Spleen (tissue), 11 donors: ENCODE measurements at regions not wholly inside any gene's neighbourhood (a gene's known extent, or its start where the extent isn't known, plus 50 kb on each side); places are given as distances from the start of the nearest gene placed in this dataset.

Experiments
- DNase-seq: peaks from one replicate; pipeline ENCODE4 v3.0.0-alpha.2; 2020
- H3K27ac ChIP-seq, 8 donors: fragments of 200-600 bp; sonication (generic) in 7 of 8; 1 replicate in 4 of 8; 2 replicates in 4 of 8; pipeline versions ENCODE4 v1.5.0 to v1.8.0; 2016 to 2021; ENCODE audit warnings: inconsistent platforms in 4 of 8, mild to moderate bottlenecking in 4 of 8, moderate library complexity in 1 of 8
- H3K27me3 ChIP-seq, 7 donors: fragments of 200-600 bp; sonication (generic) in 6 of 7; replicated peaks in 1 of 7; 1 replicate in 4 of 7; 2 replicates in 3 of 7; pipeline versions ENCODE4 v1.5.0 to v1.8.0; 2016 to 2021; ENCODE audit warnings: inconsistent platforms in 3 of 7, mild to moderate bottlenecking in 1 of 7
- H3K36me3 ChIP-seq, 6 donors: fragments of 200-600 bp; sonication (generic) in 5 of 6; 1 replicate in 4 of 6; 2 replicates in 2 of 6; pipeline versions ENCODE4 v1.5.0 to v1.8.0; 2016 to 2021; ENCODE audit warnings: inconsistent platforms in 2 of 6
- H3K4me1 ChIP-seq, 6 donors: fragments of 200-600 bp; sonication (generic) in 5 of 6; 1 replicate in 3 of 6; 2 replicates in 3 of 6; pipeline versions ENCODE4 v1.5.0 to v1.8.0; 2016 to 2021; ENCODE audit warnings: inconsistent platforms in 3 of 6
- H3K4me3 ChIP-seq, 8 donors: fragments of 200-600 bp; sonication (generic) in 7 of 8; 1 replicate in 4 of 8; 2 replicates in 4 of 8; pipeline versions ENCODE4 v1.5.0 to v1.8.0; 2016 to 2021; ENCODE audit warnings: inconsistent platforms in 4 of 8, mild to moderate bottlenecking in 4 of 8, moderate library complexity in 2 of 8
- H3K9me3 ChIP-seq, 8 donors: fragments of 200-600 bp; sonication (generic) in 7 of 8; 1 replicate in 4 of 8; 2 replicates in 4 of 8; pipeline versions ENCODE4 v1.5.0 to v1.8.0; 2016 to 2021; ENCODE audit warnings: inconsistent platforms in 4 of 8
- CTCF ChIP-seq, 11 experiments: fragments of 200-600 bp in 7 of 11; fragments of 450-650 bp in 4 of 11; sonication (generic) in 4 of 11; IDR thresholded peaks in 8 of 11; conservative IDR thresholded peaks in 3 of 11; 1 replicate in 7 of 11; 2 replicates in 4 of 11; pipeline versions ENCODE4 v1.4.0 to v1.8.0; 2016 to 2021; ENCODE audit warnings: antibody characterized with exemption in 11 of 11, inconsistent platforms in 4 of 11, mild to moderate bottlenecking in 1 of 11
- POLR2A ChIP-seq, 3 donors: fragments of 450-650 bp; IDR thresholded peaks; one replicate each; pipeline ENCODE4 v1.5.1; 2017; ENCODE audit warnings: antibody characterized with exemption in 3 of 3, mild to moderate bottlenecking in 1 of 3
- POLR2AphosphoS5 ChIP-seq, 3 donors: sonication (generic); formaldehyde crosslinking; IDR thresholded peaks; one replicate each; pipeline ENCODE4 v1.5.1; 2017; ENCODE audit warnings: antibody characterized with exemption in 3 of 3
- WGBS, 5 donors: extraction: QIAGEN DNeasy Blood & Tissue Kit in 3 of 5; methylation state at CpG; one replicate each; pipeline versions ENCODE4 v1.1.5 to v1.1.7; 2013 to 2018; 5-methylcytosine and 5-hydroxymethylcytosine counted together
- intact Hi-C: fragments of 100-400 bp; cut with DNase I; formaldehyde crosslinking; loops from one replicate; pipeline ENCODE4 v1.15.0; 2023; ENCODE audit warnings: low total_unique reads
- donor health status: healthy with polysubstance abuse.
- donor health status: DM: no; HTN: no; CAD: no; lungs with moderate emphysema.
- donor health status: DM: no; HTN: no; CAD: no.
- donor health status: Bipolar disorder and iron deficiency.
- donor health status: healthy.
- donor health status: DM: no; HTN: no; CAD: no.
- donor health status: DM: yes; HTN: yes; CAD: no.

GRCh38 chr1:170819781-170820180 is 115.6 kb upstream of the MROH9 start:
- Histone ChIP-seq H3K27ac (no peak overlapping the region), H3K4me3 (no peak overlapping the region), H3K36me3 (no peaks in the 10 kb centered on the region), H3K4me1 (no peaks in the 10 kb centered on the region), H3K27me3 (no peaks in the 10 kb centered on the region), H3K9me3 (peaks cover 0 to 15% (median 0%) of the 10 kb centered on the region in 8 donors)
- intact Hi-C loops = no loop called here
- 89 to 98% (median 96%) methylated on average over 2 of the region's 2 CpGs for WGBS, 5 donors
- no peak for DNase-seq
- TF ChIP-seq POLR2AphosphoS5 (IDR thresholded peaks at IDR 0.05) = no peak
- no peak for TF ChIP-seq CTCF (IDR thresholded peaks at IDR 0.05 in 8 of 11, conservative IDR thresholded peaks at IDR 0.05 in 3 of 11)
- TF ChIP-seq POLR2A (IDR thresholded peaks at IDR 0.05) = no peak

GRCh38 chr1:170823120-170823519 is 112.2 kb upstream of the MROH9 start:
- WGBS, 5 donors = 66 to 80% (median 76%) methylated on average over 2 of the region's 2 CpGs
- intact Hi-C loops = no loop called here
- DNase-seq = no peak
- H3K27ac ChIP-seq = no peak overlapping the region
- no peaks in the 10 kb centered on the region for H3K36me3 ChIP-seq
- H3K27me3 ChIP-seq = no peaks in the 10 kb centered on the region
- TF ChIP-seq POLR2AphosphoS5 (IDR thresholded peaks at IDR 0.05) = no peak
- H3K4me1 ChIP-seq = no peaks in the 10 kb centered on the region
- H3K4me3 ChIP-seq = no peak overlapping the region
- no peaks in the 10 kb centered on the region for H3K9me3 ChIP-seq

GRCh38 chr1:170831276-170831675 is 104.1 kb upstream of the MROH9 start:
- Histone ChIP-seq H3K36me3 (no peaks in the 10 kb centered on the region), H3K9me3 (peaks cover 0 to 12% (median 0%) of the 10 kb centered on the region in 8 donors), H3K4me3 (no peak overlapping the region), H3K4me1 (no peaks in the 10 kb centered on the region), H3K27me3 (no peaks in the 10 kb centered on the region), H3K27ac (no peak overlapping the region)
- 88 to 94% (median 93%) methylated on average over 7 of the region's 7 CpGs for WGBS, 5 donors
- DNase-seq = no peak
- intact Hi-C loops = no loop called here
- TF ChIP-seq CTCF (IDR thresholded peaks at IDR 0.05 in 8 of 11, conservative IDR thresholded peaks at IDR 0.05 in 3 of 11) = no peak
- TF ChIP-seq POLR2AphosphoS5 (IDR thresholded peaks at IDR 0.05) = no peak
- TF ChIP-seq POLR2A (IDR thresholded peaks at IDR 0.05) = no peak

GRCh38 chr1:170836141-170836540 is 99.2 kb upstream of the MROH9 start:
- intact Hi-C loops = no loop called here
- Histone ChIP-seq H3K4me3 (no peak overlapping the region), H3K4me1 (no peaks in the 10 kb centered on the region), H3K9me3 (peaks cover 0 to 12% (median 0%) of the 10 kb centered on the region in 8 donors), H3K27ac (no peak overlapping the region), H3K36me3 (no peaks in the 10 kb centered on the region), H3K27me3 (no peaks in the 10 kb centered on the region)
- no peak for DNase-seq
- TF ChIP-seq CTCF (IDR thresholded peaks at IDR 0.05 in 8 of 11, conservative IDR thresholded peaks at IDR 0.05 in 3 of 11) (no peak), POLR2AphosphoS5 (IDR thresholded peaks at IDR 0.05) (no peak), POLR2A (IDR thresholded peaks at IDR 0.05) (no peak)

GRCh38 chr1:170840371-170840770 is 95.0 kb upstream of the MROH9 start:
- H3K36me3 ChIP-seq = no peaks in the 10 kb centered on the region
- TF ChIP-seq POLR2AphosphoS5 (IDR thresholded peaks at IDR 0.05) (no peak), POLR2A (IDR thresholded peaks at IDR 0.05) (no peak), CTCF (IDR thresholded peaks at IDR 0.05 in 8 of 11, conservative IDR thresholded peaks at IDR 0.05 in 3 of 11) (no peak)
- H3K4me3 ChIP-seq = no peak overlapping the region
- no peaks in the 10 kb centered on the region for H3K9me3 ChIP-seq
- peaks cover 0 to 6% (median 0%) of the 10 kb centered on the region in 7 donors for H3K27me3 ChIP-seq
- H3K4me1 ChIP-seq = no peaks in the 10 kb centered on the region
- no peak for DNase-seq
- intact Hi-C loops = no loop called here
- no peak overlapping the region for H3K27ac ChIP-seq
- 74 to 88% (median 79%) methylated on average over 1 of the region's 1 CpG for WGBS, 5 donors
